ENCODE measurements at regions not wholly inside any gene's neighbourhood (a gene's known extent, or its start where the extent isn't known, plus 50 kb on each side); places are given as distances from the start of the nearest gene placed in this dataset.
"Not testable (repeated sequence)": the region's sequence is repeated elsewhere in the genome, so short reads cannot be mapped to it uniquely, and the experiment has no call there.

GRCh38 chr14:101630056-101630965 is 69.0 kb downstream of the DIO3 start:
- no peak overlapping the region for H3K27ac ChIP-seq

GRCh38 chr14:101631199-101631598 is 69.9 kb downstream of the DIO3 start:
- no peak overlapping the region for H3K27ac ChIP-seq
- no peak for TF ChIP-seq ZFX (IDR thresholded peaks at IDR 0.05; ENCODE audit: borderline replicate concordance)
- TF ChIP-seq CTCF (IDR thresholded peaks at IDR 0.05) = no peak

More at GRCh38 chr14:101630056-101630965, 69.0 kb downstream of the DIO3 start:
- TF ChIP-seq ZFX (IDR thresholded peaks at IDR 0.05; ENCODE audit: borderline replicate concordance) (no peak), CTCF (IDR thresholded peaks at IDR 0.05) (no peak)

GRCh38 chr14:101631970-101632369 is 70.7 kb downstream of the DIO3 start:
- H3K27ac ChIP-seq = not testable (repeated sequence)

GRCh38 chr14:101632520-101632919 is 71.2 kb downstream of the DIO3 start:
- H3K27ac ChIP-seq = no peak overlapping the region
- TF ChIP-seq ZFX (IDR thresholded peaks at IDR 0.05; ENCODE audit: borderline replicate concordance) = no peak
- TF ChIP-seq CTCF (IDR thresholded peaks at IDR 0.05) = no peak

GRCh38 chr14:101633276-101633675 is 72.0 kb downstream of the DIO3 start:
- H3K27ac ChIP-seq = no peak overlapping the region
- no peak for TF ChIP-seq ZFX (IDR thresholded peaks at IDR 0.05; ENCODE audit: borderline replicate concordance)
- no peak for TF ChIP-seq CTCF (IDR thresholded peaks at IDR 0.05)

- H3K27ac ChIP-seq = no peak overlapping the region
- TF ChIP-seq CTCF (IDR thresholded peaks at IDR 0.05) (no peak), ZFX (IDR thresholded peaks at IDR 0.05; ENCODE audit: borderline replicate concordance) (no peak)
Measured at GRCh38 chr14:101634202-101634849, 73.0 kb downstream of the DIO3 start.

DNA sequence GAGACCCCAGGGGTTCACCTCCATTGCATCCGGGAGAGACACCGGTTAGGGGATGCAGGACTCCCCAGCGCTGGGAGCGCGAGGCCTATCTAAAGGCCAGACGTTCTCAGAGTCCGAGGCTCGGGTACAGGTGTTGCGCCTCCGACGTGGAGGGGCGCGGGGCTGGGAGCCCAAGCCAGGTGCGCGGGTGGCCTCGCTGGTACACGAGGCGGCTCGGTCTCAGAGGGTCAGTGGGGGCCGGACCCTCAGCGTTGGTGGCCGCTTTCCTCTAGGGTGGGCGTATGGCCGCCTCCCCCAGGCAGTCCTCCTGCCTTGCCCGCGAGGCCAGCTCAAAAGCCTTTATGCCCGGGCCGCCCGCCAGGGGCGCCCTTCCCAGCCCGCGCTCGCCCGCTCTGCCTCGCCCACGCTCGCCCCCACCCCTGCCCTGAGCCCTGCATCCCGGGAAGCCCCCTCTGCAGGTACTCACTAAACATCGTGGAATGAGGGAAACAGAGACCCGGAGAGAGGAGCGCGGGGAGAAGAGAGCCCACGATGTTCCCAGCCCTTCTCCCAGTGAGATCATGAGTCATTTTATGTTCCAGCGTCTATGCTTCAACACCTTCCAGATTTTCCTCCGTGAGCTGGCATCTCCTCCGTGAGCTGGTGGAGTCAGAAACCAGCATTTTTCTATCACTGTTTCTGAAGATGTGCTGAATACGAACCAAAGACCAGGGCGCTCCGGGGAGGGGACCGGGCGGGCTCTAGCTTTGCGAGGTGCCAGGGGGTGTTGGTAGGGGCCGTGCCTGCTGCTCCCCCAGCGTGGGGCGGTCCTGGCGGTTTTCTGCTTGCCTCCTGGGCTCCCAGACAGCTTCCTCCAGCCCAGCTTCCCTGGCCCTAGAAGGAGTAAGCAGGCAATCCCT is 73.8 kb downstream of the DIO3 start:
- TF ChIP-seq ZFX (IDR thresholded peaks at IDR 0.05; ENCODE audit: borderline replicate concordance) = no peak
- TF ChIP-seq CTCF (IDR thresholded peaks at IDR 0.05) = peak; percentile 55

More for the DNA sequence above, 73.8 kb downstream of the DIO3 start:
- no peak overlapping the region for H3K27ac ChIP-seq

All from 22Rv1 (cell line).